ENCODE measurements at regions not wholly inside any gene's neighbourhood (a gene's known extent, or its start where the extent isn't known, plus 50 kb on each side); places are given as distances from the start of the nearest gene placed in this dataset.

- DNase-seq (ENCODE audit: low read depth): no peak
Observed at GRCh38 chr20:10771435-10772140, 97.8 kb upstream of the JAG1 start.

DNA sequence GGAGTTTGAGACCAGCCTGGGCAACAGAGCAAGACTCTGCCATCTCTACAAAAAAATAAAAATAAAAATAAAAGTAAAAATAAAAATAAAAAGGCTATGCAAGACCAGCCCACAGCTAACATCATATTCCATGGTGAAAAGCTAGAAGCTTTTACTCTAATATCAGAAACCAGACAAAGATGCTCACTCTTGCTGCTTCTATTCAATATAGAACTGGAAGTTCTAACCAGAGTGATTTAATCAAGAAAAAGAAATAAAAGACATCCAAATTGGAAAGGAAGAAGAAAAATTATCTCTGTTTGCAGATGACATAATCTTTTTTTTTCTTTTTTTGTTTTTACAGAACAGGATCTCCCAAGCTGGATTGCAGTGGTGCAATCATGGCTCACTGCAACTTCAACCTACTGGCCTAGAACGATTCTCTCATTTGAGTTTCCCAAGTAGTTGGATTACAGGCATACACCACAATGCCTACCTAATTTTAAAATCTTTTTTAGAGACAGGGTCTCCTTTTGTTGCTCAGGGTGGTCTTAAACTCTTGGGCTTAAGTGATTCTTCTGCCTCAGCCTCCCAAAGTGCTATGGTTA lies 100.7 kb upstream of the JAG1 start:
- DNase-seq (ENCODE audit: low read depth): no peak

GRCh38 chr20:10777710-10778109 lies 103.9 kb upstream of the JAG1 start:
- DNase-seq (ENCODE audit: low read depth): no peak

DNA sequence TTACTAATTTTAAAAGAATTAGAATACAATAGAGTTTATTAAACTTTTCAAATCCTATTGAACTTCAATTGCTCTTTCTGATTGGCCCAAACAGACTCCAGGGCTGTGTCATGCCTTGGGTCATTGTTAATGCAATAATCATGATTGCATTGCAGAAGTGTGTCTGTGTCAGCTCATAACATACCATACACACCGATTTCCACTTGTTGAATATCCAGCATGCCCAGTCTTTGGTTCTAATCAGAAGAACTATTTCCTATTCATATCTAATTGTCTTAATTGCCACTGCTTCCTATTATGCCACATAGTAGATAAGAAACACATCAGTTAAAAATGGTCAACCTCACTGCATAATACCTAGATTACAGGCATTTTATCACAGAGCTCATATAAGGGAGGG lies 106.1 kb upstream of the JAG1 start:
- DNase-seq (ENCODE audit: low read depth): no peak

DNA sequence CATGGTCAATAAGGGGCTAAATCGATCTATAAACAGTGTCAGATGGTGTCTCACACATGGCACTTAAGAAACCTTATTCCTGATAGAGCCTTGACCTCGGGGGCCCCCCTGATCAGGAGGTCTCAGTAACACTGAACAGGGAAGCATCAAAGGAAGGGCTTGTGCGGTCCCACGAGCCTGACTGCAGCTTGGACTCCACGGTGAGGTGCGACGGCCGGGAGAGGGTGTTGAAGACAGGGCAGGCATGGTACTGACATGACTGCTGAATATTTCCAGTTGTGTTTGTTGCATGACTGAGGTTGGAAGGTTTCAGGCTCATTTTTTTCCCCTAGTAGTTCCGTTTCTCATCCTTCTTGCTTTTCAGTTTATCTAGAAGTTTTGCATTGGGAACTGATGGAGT lies 107.1 kb upstream of the JAG1 start:
- DNase-seq (ENCODE audit: low read depth): no peak

- no peak for DNase-seq (ENCODE audit: low read depth)
Observed at GRCh38 chr20:10781526-10781925, 107.7 kb upstream of the JAG1 start.

DNA sequence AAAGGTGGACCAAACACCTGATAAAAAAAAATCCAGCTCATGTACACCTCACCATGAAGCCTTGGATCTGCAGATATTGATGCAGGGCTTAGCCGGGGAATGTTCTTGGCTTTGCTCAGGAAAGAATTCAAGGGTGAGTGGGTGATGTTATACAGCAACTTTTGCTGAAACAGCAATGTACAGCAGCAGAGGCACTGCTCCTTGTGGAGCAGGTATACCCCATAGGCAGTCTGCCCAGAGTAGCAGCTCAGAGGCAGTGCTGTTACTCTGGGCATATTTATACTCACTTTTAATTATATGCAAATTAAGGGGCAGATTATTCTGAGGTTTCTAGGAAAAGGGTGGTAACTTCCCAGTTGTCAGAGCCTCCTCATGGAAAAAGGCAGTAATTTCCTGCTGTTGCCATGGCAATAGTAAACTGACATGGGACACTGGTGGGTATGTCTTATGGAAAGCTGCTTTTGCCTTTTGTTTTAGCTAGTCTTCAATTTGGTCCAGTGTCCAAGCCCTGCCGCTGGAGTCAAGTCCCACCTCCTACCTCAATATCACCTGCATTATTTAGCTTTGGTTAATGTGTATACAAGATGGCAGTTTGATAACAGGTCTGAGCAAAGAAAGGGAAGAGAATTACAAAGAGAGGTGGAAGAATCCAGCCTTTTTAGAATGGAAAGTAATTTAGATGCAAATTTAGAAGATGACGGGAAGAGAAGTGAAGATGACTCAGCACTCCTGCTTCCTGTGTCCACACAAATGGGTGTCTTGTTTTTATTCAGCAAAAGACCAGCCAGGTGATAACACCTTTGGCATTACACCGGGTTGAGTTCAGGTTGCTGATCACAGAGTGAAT lies 110.1 kb upstream of the JAG1 start:
- no peak for DNase-seq (ENCODE audit: low read depth)

GRCh38 chr20:10784554-10785183 lies 110.9 kb upstream of the JAG1 start:
- no peak for DNase-seq (ENCODE audit: low read depth)

DNA sequence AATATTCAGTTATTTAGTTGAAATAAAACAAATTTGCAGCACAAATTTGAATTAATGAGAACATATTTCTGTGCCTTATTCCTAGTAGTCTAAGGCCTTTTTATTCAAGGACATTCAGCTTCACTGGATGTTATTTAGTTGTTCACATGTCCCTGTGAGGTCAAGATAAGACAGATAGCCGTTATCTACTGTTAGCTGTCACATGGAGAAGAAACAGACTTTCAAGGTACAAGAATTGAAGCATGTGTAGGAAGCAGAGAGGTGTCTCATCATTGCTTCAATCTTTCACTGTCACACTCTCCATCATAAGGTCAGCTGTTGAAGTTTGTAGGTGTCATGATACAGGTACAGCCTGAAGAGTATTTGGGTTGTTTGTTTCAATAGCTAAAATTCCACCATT lies 112.9 kb upstream of the JAG1 start:
- no peak for DNase-seq (ENCODE audit: low read depth)

- no peak for DNase-seq (ENCODE audit: low read depth)
Observed at GRCh38 chr20:10788055-10788454, 114.3 kb upstream of the JAG1 start.

DNA sequence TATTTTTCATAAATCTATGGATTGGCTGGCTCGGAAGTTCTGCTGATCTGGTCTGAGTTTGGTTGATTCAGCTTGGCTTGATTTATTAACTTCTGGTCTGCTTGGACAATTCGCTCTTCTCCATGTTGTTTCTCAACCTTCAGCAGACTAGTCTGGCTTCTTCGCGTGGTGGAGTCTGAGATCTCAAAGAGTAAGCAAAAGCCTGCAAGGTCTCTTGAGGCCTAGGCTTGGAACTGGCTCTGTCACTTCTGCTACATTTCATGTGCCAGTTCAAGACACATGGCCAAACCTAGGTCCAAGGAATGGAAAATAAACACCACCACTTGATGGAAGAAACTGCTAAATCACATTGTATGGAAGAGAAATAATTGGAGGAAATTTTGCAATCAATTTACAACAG lies 115.1 kb upstream of the JAG1 start:
- DNase-seq (ENCODE audit: low read depth): no peak

DNA sequence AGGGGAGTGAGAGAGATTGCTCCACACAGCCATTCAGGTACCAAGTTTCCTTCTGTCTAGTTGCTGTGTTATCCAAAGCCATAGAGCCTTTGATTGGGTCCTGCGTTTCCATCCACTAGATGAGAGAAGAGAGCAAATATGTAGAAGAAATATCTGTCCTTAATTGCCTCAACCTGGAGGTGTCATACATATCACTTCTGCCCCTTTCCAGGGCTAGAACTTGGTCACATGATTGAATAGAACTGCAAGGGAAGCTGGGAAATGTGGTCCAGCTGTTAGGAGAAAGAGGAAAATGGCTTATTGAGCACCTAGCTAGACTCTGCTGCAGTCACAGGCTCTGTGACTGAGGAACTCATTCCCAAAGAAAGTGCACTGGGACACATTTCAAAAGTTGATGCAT lies 115.6 kb upstream of the JAG1 start:
- DNase-seq (ENCODE audit: low read depth): no peak

DNA sequence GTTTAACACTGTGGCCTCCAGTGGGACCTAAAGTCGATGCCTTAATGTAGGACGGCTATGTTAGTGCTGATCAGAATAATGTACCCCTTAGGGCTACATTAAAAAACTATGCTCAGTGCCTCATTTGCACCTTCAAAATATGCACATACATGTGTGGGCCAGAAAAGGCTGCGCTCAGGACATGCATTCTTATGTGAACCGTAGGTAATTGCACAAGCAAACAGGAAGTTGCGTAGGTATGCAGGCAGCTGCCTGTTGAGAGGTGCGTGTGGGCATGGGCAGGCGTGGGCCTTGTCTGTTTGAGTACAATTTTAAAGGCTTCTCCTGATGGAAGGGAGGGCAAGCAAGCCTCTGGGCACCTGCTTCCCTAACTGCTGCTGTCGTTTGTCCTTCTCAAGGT lies 116.2 kb upstream of the JAG1 start:
- no peak for DNase-seq (ENCODE audit: low read depth)

DNA sequence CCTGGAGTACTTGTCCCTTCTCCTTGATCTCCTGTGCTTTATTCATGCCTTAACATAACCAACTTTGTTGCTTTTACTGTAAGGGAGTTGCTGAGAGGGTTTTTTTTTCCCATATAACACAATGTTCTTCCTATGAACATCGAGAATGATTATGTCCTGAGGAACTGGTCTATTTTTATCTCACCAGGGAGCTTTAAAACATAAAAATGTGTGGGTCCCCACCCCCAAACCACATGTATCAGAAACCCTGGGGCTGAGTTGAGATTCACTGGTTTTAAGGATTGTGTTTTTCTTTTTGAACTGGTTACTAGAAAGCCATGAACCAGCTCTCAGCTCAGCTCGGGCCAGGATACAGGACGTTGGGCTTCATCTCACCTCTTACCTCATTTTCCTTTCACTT lies 118.5 kb upstream of the JAG1 start:
- DNase-seq (ENCODE audit: low read depth): no peak

GRCh38 chr20:10793766-10794165 lies 120.0 kb upstream of the JAG1 start:
- no peak for DNase-seq (ENCODE audit: low read depth)

DNA sequence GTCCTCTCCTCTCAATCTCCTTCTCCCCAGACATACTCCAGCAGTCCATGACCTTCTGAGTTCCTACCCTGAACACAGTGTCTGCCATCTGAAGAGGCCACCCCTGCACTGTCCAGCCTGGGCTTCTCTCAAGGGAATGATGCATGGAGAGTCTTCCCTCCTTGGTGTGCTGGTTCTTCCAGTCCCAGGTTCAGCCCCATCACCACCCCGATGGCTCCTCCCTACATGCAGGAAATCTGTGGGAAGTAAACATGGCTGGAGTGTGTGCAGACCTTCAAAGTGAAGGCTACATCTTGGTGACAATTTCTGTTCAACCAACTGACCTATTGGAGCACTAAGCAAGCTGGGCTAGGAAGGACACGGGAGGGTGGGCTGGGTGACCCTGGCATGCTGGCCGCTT lies 121.0 kb upstream of the JAG1 start:
- DNase-seq (ENCODE audit: low read depth): no peak

- DNase-seq (ENCODE audit: low read depth): no peak
Observed at GRCh38 chr20:10795286-10796026, 121.7 kb upstream of the JAG1 start.

GRCh38 chr20:10798811-10799210 lies 125.0 kb upstream of the JAG1 start:
- no peak for DNase-seq (ENCODE audit: low read depth)

DNA sequence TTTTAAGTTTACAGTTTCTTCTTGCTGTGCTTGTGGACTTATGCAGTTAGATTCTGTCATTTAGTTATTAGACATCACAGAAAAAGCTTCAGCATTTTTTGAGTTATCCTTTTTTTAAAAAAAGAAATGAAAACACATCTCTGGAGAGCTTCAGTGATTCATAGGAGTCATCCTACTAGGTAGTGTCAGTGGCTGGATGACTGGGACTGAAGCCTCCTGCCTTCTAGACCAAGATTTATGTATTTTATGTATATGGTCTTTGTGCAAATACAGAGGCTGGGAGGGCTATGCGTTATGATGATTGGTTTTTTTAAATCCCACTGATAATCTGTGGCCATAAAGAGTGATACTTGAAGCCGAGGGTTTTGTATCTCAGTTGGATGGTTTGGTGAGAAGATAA lies 125.9 kb upstream of the JAG1 start:
- DNase-seq (ENCODE audit: low read depth): no peak

DNA sequence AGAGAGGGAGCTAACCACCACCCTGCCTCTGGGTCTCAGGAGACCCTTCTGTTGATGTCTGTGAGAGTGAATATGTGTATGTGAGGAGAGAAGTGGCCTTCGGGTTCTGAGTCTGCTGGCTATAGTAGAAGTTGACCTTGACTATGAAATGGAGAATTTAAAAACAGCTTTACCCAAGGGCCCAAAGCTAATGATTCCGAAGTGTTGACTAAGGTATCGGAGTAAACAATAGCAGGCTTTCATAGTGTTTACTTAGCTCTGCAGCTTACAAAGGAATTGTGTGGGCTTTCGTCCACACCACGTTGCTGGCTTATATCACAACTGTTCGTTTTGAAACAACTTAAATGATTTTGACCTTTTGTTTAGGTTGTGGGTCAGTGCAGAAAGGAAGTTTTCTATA lies 126.5 kb upstream of the JAG1 start:
- no peak for DNase-seq (ENCODE audit: low read depth)

- no peak for DNase-seq (ENCODE audit: low read depth)
Observed at GRCh38 chr20:10802236-10802635, 128.4 kb upstream of the JAG1 start.

- no peak for DNase-seq (ENCODE audit: low read depth)
Observed at GRCh38 chr20:10805764-10806163, 132.0 kb upstream of the JAG1 start.

Measured in GM04504 (cell line).